ENCODE measurements at regions not wholly inside any gene's neighbourhood (a gene's known extent, or its start where the extent isn't known, plus 50 kb on each side); places are given as distances from the start of the nearest gene placed in this dataset.

- peaks cover 0 to 11% (median 0%) of the 10 kb centered on the region in 3 experiments for H3K36me3 ChIP-seq (ENCODE audit: control insufficient read depth in 2 of 3, insufficient read depth in 3 of 3, low read length in 3 of 3)
- intact Hi-C loops (cut with micrococcal nuclease), result loop anchor here (1.0 to 5.0 kb wide), 27 partner anchors 9 to 911 kb away; partner anchors contain the start of genes ACTR2 (in 2 of the 2), AFTPH (in 2 of the 2), CEP68 (in 2 of the 2) and PELI1 (in 2 of the 2)
- ATAC-seq, result peak; percentile 90
- no peaks in the 10 kb centered on the region for H3K27me3 Mint-ChIP-seq
- H3K4me3 Mint-ChIP-seq, result peak overlapping the region; percentile 91 to 100 (median 99)
- peaks cover 0 to 2% (median 0%) of the 10 kb centered on the region in 5 donors for H3K36me3 Mint-ChIP-seq
- CTCF ChIA-PET, result interaction anchor here (0.5 to 7.8 kb wide), 16 partner anchors 9 to 898 kb away, joined by 3 to 87 read pairs (median 4); partner anchors contain the start of gene SERTAD2
- DNase-seq, result peak in 8 of 9 donors; percentile 87 to 97 (median 96)
- POLR2A ChIA-PET, result interaction anchor here (0.7 to 15.2 kb wide), 24 partner anchors 9 to 425 kb away, joined by 3 to 433 read pairs (median 8); partner anchors contain the start of genes AFTPH and SERTAD2
- no peaks in the 10 kb centered on the region for H3K9me3 ChIP-seq (ENCODE audit: control insufficient read depth in 2 of 3, low read length in 3 of 3)
- H3K4me1 ChIP-seq (ENCODE audit: control insufficient read depth in 2 of 2, insufficient read depth in 2 of 2, low read length in 2 of 2), result peaks cover 3 to 13% of the 10 kb centered on the region in 2 donors
- peak overlapping the region; percentile 98 for H3K4me3 ChIP-seq (ENCODE audit: low read length)
- H3K27ac ChIP-seq (ENCODE audit: low read depth, low read length), result peak overlapping the region; percentile 91
- peak overlapping the region; percentile 91 to 99 (median 96) for H3K27ac Mint-ChIP-seq
- no peaks in the 10 kb centered on the region for H3K27me3 ChIP-seq (ENCODE audit: control insufficient read depth in 2 of 2, insufficient read depth in 2 of 2, low read length in 2 of 2)
- H3K4me1 Mint-ChIP-seq, result peaks cover 5 to 34% (median 29%) of the 10 kb centered on the region in 7 donors
- no peaks in the 10 kb centered on the region for H3K9me3 Mint-ChIP-seq
Measured at GRCh38 chr2:64750817-64751285, 97.1 kb upstream of the SERTAD2 start.

DNA sequence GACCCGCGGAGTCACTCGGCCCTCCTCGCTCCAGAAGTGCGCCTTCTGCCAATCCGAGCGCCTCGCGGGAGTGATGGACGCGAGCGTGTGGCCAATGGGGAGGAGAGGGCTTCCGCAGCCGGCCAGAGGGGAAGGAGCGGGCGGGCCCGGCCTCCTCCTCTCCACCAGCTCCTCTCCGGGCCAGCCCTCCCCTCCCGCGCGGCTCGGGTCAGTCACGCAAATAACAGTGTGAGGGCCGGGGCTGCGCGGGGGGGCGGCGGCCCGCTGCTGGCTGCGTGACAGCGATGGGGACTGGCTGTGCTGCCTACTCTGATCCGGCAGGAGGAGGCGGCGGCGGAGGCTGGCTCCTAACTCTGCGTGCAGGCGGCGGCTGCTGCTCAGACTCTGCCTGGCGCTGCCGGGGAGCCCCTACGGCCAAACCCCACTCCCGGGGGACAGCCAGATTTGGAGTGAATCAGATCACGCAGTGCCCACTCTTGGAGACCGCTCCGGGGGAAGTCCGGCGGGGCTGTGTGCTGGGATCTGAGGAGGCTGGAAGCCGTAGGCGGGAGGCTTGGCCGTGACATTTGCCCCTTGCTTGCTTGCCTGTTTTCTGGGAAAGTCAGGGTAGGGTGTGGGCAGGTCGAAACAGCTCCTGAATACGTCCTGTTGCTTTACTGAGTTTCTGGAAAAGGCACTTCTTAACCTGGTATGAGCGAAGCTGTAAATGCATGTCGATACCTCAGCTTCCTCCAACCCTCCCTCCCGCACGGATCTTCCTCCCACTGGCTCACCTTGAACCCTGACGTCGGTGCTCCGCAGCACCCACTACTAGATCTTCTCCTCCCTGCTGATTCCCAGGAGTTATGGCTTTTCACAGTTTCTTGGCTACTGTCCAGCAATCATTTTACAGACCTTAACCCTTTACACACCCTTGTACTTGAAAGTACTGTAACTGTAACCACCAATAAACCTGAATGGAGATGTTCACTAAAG is 97.9 kb upstream of the SERTAD2 start:
- Histone ChIP-seq H3K4me1 (ENCODE audit: control insufficient read depth in 2 of 2, insufficient read depth in 2 of 2, low read length in 2 of 2) (peaks cover 3 to 13% of the 10 kb centered on the region in 2 donors), H3K9me3 (ENCODE audit: control insufficient read depth in 2 of 3, low read length in 3 of 3) (no peaks in the 10 kb centered on the region), H3K36me3 (ENCODE audit: control insufficient read depth in 2 of 3, insufficient read depth in 3 of 3, low read length in 3 of 3) (peaks cover 0 to 11% (median 0%) of the 10 kb centered on the region in 3 experiments), H3K4me3 (ENCODE audit: low read length) (peak overlapping the region; percentile 98), H3K27ac (ENCODE audit: low read depth, low read length) (peak overlapping the region; percentile 91), H3K27me3 (ENCODE audit: control insufficient read depth in 2 of 2, insufficient read depth in 2 of 2, low read length in 2 of 2) (no peaks in the 10 kb centered on the region)
- Mint-ChIP-seq H3K27me3 (no peaks in the 10 kb centered on the region), H3K36me3 (peaks cover 0 to 2% (median 0%) of the 10 kb centered on the region in 5 donors), H3K27ac (peak overlapping the region; percentile 91 to 99 (median 96)), H3K4me3 (peak overlapping the region; percentile 91 to 100 (median 99)), H3K9me3 (no peaks in the 10 kb centered on the region), H3K4me1 (peaks cover 5 to 32% (median 26%) of the 10 kb centered on the region in 7 donors)
- CTCF ChIA-PET, result interaction anchor here (0.5 to 7.8 kb wide), 20 partner anchors 9 to 899 kb away, joined by 3 to 87 read pairs (median 4); partner anchors contain the start of gene SERTAD2
- DNase-seq (peak in 5 of 9 donors; percentile 40 to 95 (median 91)), ATAC-seq (no peak)
- intact Hi-C loops (cut with micrococcal nuclease), result loop anchor here (1.0 to 5.0 kb wide), 25 partner anchors 16 to 911 kb away; partner anchors contain the start of genes ACTR2 (in 2 of the 2), CEP68 (in 2 of the 2), PELI1 (in 2 of the 2) and RAB1A (in 2 of the 2)
- POLR2A ChIA-PET, result interaction anchor here (0.7 to 15.2 kb wide), 26 partner anchors 10 to 425 kb away, joined by 3 to 433 read pairs (median 6); partner anchors contain the start of genes AFTPH and SERTAD2

- H3K36me3 ChIP-seq (ENCODE audit: control insufficient read depth in 2 of 3, insufficient read depth in 3 of 3, low read length in 3 of 3), result peaks cover 0 to 11% (median 0%) of the 10 kb centered on the region in 3 experiments
- no peak overlapping the region for H3K4me3 ChIP-seq (ENCODE audit: low read length)
- intact Hi-C loops (cut with micrococcal nuclease), result loop anchor here (5.0 kb wide), 4 partner anchors 234 to 911 kb away; partner anchors contain the start of genes ACTR2 (in 1 of the 2), SLC1A4 (in 1 of the 2) and UGP2 (in 1 of the 2)
- H3K4me1 ChIP-seq (ENCODE audit: control insufficient read depth in 2 of 2, insufficient read depth in 2 of 2, low read length in 2 of 2), result peaks cover 3 to 13% of the 10 kb centered on the region in 2 donors
- CTCF ChIA-PET, result interaction anchor here (0.6 to 7.8 kb wide), 3 partner anchors 79 to 121 kb away, joined by 3 to 87 read pairs (median 4); partner anchors contain the start of gene SERTAD2
- Mint-ChIP-seq H3K36me3 (peaks cover 0 to 5% (median 0%) of the 10 kb centered on the region in 5 donors), H3K4me3 (peak overlapping the region in 3 of 10 donors; percentile 25 to 47 (median 45)), H3K27ac (peak overlapping the region in 1 of 9 donors; percentile 51), H3K4me1 (peaks cover 5 to 30% (median 24%) of the 10 kb centered on the region in 7 donors), H3K9me3 (peaks cover 0 to 3% (median 0%) of the 10 kb centered on the region in 11 donors), H3K27me3 (no peaks in the 10 kb centered on the region)
- DNase-seq, result no peak
- no peak overlapping the region for H3K27ac ChIP-seq (ENCODE audit: low read depth, low read length)
- no peak for ATAC-seq
- POLR2A ChIA-PET, result interaction anchor here (0.6 to 15.2 kb wide), 4 partner anchors 9 to 102 kb away, joined by 3 to 433 read pairs (median 22); partner anchors contain the start of gene SERTAD2
- no peaks in the 10 kb centered on the region for H3K9me3 ChIP-seq (ENCODE audit: control insufficient read depth in 2 of 3, low read length in 3 of 3)
- H3K27me3 ChIP-seq (ENCODE audit: control insufficient read depth in 2 of 2, insufficient read depth in 2 of 2, low read length in 2 of 2), result no peaks in the 10 kb centered on the region
Measured at GRCh38 chr2:64753399-64753798, 99.7 kb upstream of the SERTAD2 start.

GRCh38 chr2:64754570-64754969 is 100.9 kb upstream of the SERTAD2 start:
- H3K4me1 ChIP-seq (ENCODE audit: control insufficient read depth in 2 of 2, insufficient read depth in 2 of 2, low read length in 2 of 2), result peaks cover 3 to 4% of the 10 kb centered on the region in 2 donors

GRCh38 chr2:64757126-64757525 is 103.4 kb upstream of the SERTAD2 start:
- H3K4me1 ChIP-seq (ENCODE audit: control insufficient read depth in 2 of 2, insufficient read depth in 2 of 2, low read length in 2 of 2), result peaks cover 0 to under 1% of the 10 kb centered on the region in 2 donors
- H3K9me3 Mint-ChIP-seq, result peaks cover 0 to 3% (median 0%) of the 10 kb centered on the region in 11 donors
- ChIA-PET CTCF (interaction anchor here (0.5 to 0.6 kb wide), 2 partner anchors 9 to 103 kb away, joined by 3 read pairs; partner anchors contain the start of gene SERTAD2), POLR2A (interaction anchor here (0.9 to 1.0 kb wide), 2 partner anchors 96 to 104 kb away, joined by 4 to 5 read pairs; partner anchors contain the start of gene SERTAD2)
- no peaks in the 10 kb centered on the region for H3K27me3 Mint-ChIP-seq
- H3K4me3 Mint-ChIP-seq, result no peak overlapping the region
- intact Hi-C loops (cut with micrococcal nuclease), result no loop called here
- peaks cover 0 to 5% (median 0%) of the 10 kb centered on the region in 5 donors for H3K36me3 Mint-ChIP-seq
- ATAC-seq (no peak), DNase-seq (no peak)
- no peaks in the 10 kb centered on the region for H3K27me3 ChIP-seq (ENCODE audit: control insufficient read depth in 2 of 2, insufficient read depth in 2 of 2, low read length in 2 of 2)
- H3K4me1 Mint-ChIP-seq, result peaks cover 0 to 15% (median 6%) of the 10 kb centered on the region in 7 donors
- no peak overlapping the region for H3K4me3 ChIP-seq (ENCODE audit: low read length)
- no peaks in the 10 kb centered on the region for H3K9me3 ChIP-seq (ENCODE audit: control insufficient read depth in 2 of 3, low read length in 3 of 3)
- H3K36me3 ChIP-seq (ENCODE audit: control insufficient read depth in 2 of 3, insufficient read depth in 3 of 3, low read length in 3 of 3), result no peaks in the 10 kb centered on the region
- H3K27ac ChIP-seq (ENCODE audit: low read depth, low read length), result no peak overlapping the region
- no peak overlapping the region for H3K27ac Mint-ChIP-seq

More at GRCh38 chr2:64754570-64754969, 100.9 kb upstream of the SERTAD2 start:
- peaks cover 0 to 5% (median 0%) of the 10 kb centered on the region in 5 donors for H3K36me3 Mint-ChIP-seq
- peaks cover 0 to 11% (median 0%) of the 10 kb centered on the region in 3 experiments for H3K36me3 ChIP-seq (ENCODE audit: control insufficient read depth in 2 of 3, insufficient read depth in 3 of 3, low read length in 3 of 3)
- no peaks in the 10 kb centered on the region for H3K27me3 Mint-ChIP-seq
- H3K9me3 Mint-ChIP-seq, result peaks cover 0 to 3% (median 0%) of the 10 kb centered on the region in 11 donors
- H3K27me3 ChIP-seq (ENCODE audit: control insufficient read depth in 2 of 2, insufficient read depth in 2 of 2, low read length in 2 of 2), result no peaks in the 10 kb centered on the region
- no peaks in the 10 kb centered on the region for H3K9me3 ChIP-seq (ENCODE audit: control insufficient read depth in 2 of 3, low read length in 3 of 3)
- DNase-seq (no peak), ATAC-seq (no peak)
- no peak overlapping the region for H3K4me3 ChIP-seq (ENCODE audit: low read length)
- no peak overlapping the region for H3K27ac Mint-ChIP-seq
- H3K4me1 Mint-ChIP-seq, result peaks cover 3 to 19% (median 13%) of the 10 kb centered on the region in 7 donors
- H3K4me3 Mint-ChIP-seq, result no peak overlapping the region
- POLR2A ChIA-PET, result interaction anchor here (0.6 to 15.2 kb wide), 4 partner anchors 22 to 432 kb away, joined by 3 to 433 read pairs (median 4); partner anchors contain the start of gene SERTAD2
- no peak overlapping the region for H3K27ac ChIP-seq (ENCODE audit: low read depth, low read length)
- intact Hi-C loops (cut with micrococcal nuclease), result loop anchor here (5.0 kb wide), 4 partner anchors 233 to 912 kb away; partner anchors contain the start of genes ACTR2 (in 1 of the 2), SLC1A4 (in 1 of the 2) and UGP2 (in 1 of the 2)
- CTCF ChIA-PET, result interaction anchor here (1.0 kb wide), 1 partner anchor 108 kb away, joined by 3 read pairs; no protein-coding TSS in a partner anchor

All from naive thymus-derived CD4-positive, alpha-beta T cell (primary cell).